Fibroblast of gingiva (primary cell): ENCODE measurements at regions not wholly inside any gene's neighbourhood (a gene's known extent, or its start where the extent isn't known, plus 50 kb on each side); places are given as distances from the start of the nearest gene placed in this dataset.

Experiments used
- DNase-seq: peaks from one replicate; pipeline ENCODE4 v3.0.0-alpha.2; 2011; ENCODE audit warnings: low read depth

GRCh38 chr2:200752332-200752731 lies 59.4 kb upstream of the BZW1 start:
- no peak for DNase-seq

- DNase-seq: no peak
Measured at GRCh38 chr2:200752835-200753234, 58.9 kb upstream of the BZW1 start.

DNA sequence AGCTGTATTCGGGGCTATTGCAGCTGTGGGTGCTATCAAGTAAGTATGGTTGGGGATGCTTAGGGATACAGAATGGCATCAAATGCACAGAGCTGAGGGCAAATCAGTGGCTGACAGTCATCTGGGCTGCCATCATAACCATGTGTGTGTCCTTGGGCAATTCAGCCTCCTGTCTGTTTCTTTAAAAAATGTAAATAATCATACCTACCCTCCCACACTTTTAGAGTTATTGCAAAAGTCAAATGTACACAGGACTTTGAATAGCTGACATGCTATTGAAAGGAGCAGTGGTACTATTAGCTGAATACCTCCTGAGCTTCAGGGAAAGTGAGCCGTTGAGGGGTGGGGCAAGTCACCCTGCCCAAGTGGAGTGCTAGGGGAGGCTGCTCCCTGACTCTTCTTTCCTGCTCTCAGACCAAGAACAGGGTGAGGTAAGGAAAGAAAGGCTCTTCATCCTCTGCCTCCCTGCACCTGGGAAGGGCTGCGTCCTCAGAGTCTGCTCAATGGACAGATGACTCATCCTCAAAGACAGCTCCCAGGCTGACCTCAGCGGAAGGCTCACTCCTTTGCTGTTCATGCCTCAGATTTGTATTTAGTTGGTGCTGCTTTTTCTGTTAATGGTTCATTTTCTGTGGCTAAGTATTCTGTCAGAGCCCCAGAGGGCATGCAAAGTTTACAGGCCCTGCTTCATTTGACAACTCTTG lies 54.9 kb upstream of the BZW1 start:
- peak; percentile 20 for DNase-seq

- no peak for DNase-seq
Measured at GRCh38 chr2:200757399-200757798, 54.3 kb upstream of the BZW1 start.

- DNase-seq: no peak
Measured at GRCh38 chr2:200758341-200758740, 53.4 kb upstream of the BZW1 start.

GRCh38 chr2:200761266-200761665 lies 50.4 kb upstream of the BZW1 start:
- no peak for DNase-seq
